ENCODE measurements at regions not wholly inside any gene's neighbourhood (a gene's known extent, or its start where the extent isn't known, plus 50 kb on each side); places are given as distances from the start of the nearest gene placed in this dataset.

DNA sequence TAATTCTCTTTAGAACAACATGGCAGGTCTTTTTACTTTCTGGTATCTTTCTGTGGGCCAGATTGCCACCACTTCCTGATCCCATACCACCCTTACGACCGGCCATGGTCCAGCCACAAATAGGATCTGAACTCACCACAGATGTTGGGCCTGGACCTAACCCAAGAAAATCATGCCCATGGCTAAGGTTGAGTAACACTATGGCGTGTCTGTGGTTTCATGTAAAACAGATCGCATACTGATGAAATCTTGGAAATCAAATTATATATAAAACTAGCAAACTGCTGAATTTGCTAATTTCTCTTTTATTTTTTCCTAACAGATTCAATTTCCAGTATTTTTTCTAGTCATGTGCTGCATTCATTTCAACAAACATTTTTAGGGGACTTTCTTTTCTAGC is 77.2 kb downstream of the CH25H start:
- TF ChIP-seq, protein P1, sequence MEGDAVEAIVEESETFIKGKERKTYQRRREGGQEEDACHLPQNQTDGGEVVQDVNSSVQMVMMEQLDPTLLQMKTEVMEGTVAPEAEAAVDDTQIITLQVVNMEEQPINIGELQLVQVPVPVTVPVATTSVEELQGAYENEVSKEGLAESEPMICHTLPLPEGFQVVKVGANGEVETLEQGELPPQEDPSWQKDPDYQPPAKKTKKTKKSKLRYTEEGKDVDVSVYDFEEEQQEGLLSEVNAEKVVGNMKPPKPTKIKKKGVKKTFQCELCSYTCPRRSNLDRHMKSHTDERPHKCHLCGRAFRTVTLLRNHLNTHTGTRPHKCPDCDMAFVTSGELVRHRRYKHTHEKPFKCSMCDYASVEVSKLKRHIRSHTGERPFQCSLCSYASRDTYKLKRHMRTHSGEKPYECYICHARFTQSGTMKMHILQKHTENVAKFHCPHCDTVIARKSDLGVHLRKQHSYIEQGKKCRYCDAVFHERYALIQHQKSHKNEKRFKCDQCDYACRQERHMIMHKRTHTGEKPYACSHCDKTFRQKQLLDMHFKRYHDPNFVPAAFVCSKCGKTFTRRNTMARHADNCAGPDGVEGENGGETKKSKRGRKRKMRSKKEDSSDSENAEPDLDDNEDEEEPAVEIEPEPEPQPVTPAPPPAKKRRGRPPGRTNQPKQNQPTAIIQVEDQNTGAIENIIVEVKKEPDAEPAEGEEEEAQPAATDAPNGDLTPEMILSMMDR (conservative IDR thresholded peaks at IDR 0.05; ENCODE audit: low read length) = no peak
- TF ChIP-seq EZH2phosphoT487 (IDR thresholded peaks at IDR 0.05; ENCODE audit: borderline replicate concordance, low read depth, low read length) = no peak

Data from OCI-LY7 (cell line).